ENCODE measurements at regions not wholly inside any gene's neighbourhood (a gene's known extent, or its start where the extent isn't known, plus 50 kb on each side); places are given as distances from the start of the nearest gene placed in this dataset.

GRCh38 chrX:27254656-27255055 is 208.5 kb downstream of the PPP4R3C start:
- TF ChIP-seq EZH2phosphoT487 (IDR thresholded peaks at IDR 0.05): no peak
- TF ChIP-seq CTCF (IDR thresholded peaks at IDR 0.05): no peak
- no peak for TF ChIP-seq EZH2 (IDR thresholded peaks at IDR 0.05)

All from neural progenitor cell (in vitro differentiated cells).